ENCODE measurements at regions not wholly inside any gene's neighbourhood (a gene's known extent, or its start where the extent isn't known, plus 50 kb on each side); places are given as distances from the start of the nearest gene placed in this dataset.
"Not testable (repeated sequence)": the region's sequence is repeated elsewhere in the genome, so short reads cannot be mapped to it uniquely, and the experiment has no call there.

DNA sequence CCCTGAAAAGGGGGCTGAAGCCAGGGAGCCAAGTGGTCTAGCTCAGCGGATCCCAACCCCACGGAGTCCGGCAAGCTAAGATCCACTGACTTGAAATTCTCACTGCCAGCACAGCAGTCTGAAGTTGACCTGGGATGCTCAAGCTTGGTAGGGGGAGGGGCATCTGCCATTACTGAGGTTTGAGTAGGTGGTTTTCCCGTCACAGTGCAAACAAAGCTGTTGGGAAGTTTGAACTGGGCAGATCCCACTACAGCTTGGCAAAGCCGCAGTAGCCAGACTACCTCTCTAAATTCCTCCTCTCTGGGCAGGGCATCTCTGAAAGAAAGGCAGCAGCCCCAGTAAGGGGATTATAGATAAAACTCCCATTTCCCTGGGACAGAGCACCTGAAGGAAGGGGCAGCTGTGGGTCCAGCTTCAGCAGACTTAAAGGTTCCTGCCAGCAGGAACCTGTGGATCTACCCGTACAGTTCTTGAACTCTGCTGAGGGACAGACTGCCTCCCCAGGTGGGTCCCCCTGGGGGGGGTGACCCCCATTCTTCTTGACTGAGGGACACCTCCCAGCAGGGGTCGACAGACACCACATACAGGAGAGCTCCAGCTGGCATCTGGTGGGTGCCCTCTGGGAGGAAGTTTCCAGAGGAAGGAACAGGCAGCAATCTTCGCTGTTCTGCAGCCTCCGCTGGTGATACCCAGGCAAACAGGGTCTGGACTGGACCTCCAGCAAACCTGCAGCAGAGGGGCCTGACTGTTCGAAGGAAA lies 156.4 kb upstream of the ETV3 start:
- not testable (repeated sequence) for H3K9me3 ChIP-seq (replicated peaks); DNase-seq (ENCODE audit: low read depth in 1 of 2, low spot score in 2 of 2); H3K4me3 ChIP-seq; H3K36me3 ChIP-seq; H3K27ac ChIP-seq; H3K27me3 ChIP-seq (replicated peaks); H3K4me1 ChIP-seq (replicated peaks)

DNA sequence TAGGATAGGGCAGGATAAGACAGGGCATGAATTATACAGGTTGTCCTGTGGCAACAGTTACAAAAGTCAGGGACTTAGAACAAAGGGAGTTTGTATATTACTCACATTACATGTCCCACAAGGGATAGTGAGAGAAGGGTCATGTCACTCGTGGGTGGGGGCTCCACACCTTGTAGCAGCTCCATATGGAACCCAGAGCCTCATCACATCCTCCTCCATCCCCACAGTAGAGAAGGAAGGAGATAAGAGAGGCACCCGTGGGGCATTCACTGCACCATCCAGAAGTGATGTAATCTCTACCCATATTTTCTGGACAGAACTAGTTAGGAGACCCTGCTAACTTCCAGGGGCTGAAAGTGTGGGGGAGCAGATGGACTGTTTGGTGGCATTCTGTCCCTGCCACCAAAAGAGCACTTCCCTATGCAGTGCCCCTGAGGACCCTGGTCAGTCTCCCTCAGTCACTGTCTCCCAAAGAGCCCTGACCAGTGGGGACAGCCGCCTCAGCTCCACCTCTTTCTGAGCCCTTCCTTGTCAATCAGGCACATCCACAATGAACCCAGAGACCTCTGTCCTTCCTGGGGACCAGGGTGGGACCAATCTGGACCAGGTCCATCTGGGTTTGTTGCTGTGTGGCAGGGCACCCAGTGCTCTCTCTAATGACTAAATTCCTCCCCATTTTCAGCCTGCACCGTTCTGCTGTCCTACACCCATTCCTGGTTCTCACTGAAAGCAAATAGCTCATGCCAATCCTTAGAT lies 154.8 kb upstream of the ETV3 start:
- no peaks in the 10 kb centered on the region for H3K36me3 ChIP-seq
- H3K4me1 ChIP-seq (replicated peaks), result peaks cover 16% of the 10 kb centered on the region
- H3K27me3 ChIP-seq (replicated peaks), result no peaks in the 10 kb centered on the region
- no peak overlapping the region for H3K27ac ChIP-seq
- no peak overlapping the region for H3K4me3 ChIP-seq
- DNase-seq (ENCODE audit: low read depth in 1 of 2, low spot score in 2 of 2), result no peak
- H3K9me3 ChIP-seq (replicated peaks), result no peaks in the 10 kb centered on the region

DNA sequence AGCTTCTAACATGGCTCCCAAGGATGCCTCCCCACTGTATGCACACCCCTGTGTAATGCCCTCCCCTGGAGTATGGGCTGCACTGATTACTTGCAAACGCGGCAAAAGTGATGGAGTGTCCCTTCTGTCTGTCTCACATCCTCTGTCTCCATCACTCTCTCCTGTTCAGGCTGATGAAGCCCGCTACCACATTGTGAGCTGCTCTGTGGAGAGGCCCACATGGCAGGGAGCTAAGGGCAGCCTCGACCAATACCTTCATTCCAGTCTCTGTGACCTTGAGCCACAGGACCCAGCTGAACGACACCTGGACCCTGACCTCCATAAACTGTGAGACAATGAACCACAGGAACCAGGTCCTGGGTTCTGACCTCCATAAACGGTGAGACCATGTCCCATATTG lies 154.1 kb upstream of the ETV3 start:
- no peaks in the 10 kb centered on the region for H3K27me3 ChIP-seq (replicated peaks)
- H3K4me1 ChIP-seq (replicated peaks), result peaks cover 17% of the 10 kb centered on the region
- H3K36me3 ChIP-seq, result no peaks in the 10 kb centered on the region
- no peak overlapping the region for H3K27ac ChIP-seq
- H3K9me3 ChIP-seq (replicated peaks), result no peaks in the 10 kb centered on the region
- no peak overlapping the region for H3K4me3 ChIP-seq
- DNase-seq (ENCODE audit: low read depth in 1 of 2, low spot score in 2 of 2), result no peak

DNA sequence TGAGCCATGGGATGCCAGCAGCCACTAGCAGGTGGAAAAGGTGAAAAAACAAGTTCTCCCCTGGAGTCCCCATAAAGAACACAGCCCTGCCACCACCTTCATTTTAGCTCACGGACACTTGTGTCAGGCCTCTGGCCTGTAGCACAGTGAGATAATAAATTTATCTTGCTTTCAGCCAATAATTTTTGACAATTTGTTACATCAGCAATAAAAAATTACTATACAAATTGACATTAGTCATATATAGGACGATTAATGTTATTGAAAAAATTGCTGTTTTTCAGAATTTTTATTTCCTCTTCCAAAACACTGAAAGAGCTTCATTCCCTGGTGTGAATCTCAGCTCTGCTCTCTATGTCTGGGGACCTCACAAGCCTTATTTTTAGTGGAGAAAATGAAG lies 152.9 kb upstream of the ETV3 start:
- Histone ChIP-seq H3K27me3 (replicated peaks) (no peaks in the 10 kb centered on the region), H3K4me3 (no peak overlapping the region), H3K36me3 (no peaks in the 10 kb centered on the region), H3K9me3 (replicated peaks) (no peaks in the 10 kb centered on the region), H3K27ac (no peak overlapping the region), H3K4me1 (replicated peaks) (peaks cover 17% of the 10 kb centered on the region)
- DNase-seq (ENCODE audit: low read depth in 1 of 2, low spot score in 2 of 2), result no peak

DNA sequence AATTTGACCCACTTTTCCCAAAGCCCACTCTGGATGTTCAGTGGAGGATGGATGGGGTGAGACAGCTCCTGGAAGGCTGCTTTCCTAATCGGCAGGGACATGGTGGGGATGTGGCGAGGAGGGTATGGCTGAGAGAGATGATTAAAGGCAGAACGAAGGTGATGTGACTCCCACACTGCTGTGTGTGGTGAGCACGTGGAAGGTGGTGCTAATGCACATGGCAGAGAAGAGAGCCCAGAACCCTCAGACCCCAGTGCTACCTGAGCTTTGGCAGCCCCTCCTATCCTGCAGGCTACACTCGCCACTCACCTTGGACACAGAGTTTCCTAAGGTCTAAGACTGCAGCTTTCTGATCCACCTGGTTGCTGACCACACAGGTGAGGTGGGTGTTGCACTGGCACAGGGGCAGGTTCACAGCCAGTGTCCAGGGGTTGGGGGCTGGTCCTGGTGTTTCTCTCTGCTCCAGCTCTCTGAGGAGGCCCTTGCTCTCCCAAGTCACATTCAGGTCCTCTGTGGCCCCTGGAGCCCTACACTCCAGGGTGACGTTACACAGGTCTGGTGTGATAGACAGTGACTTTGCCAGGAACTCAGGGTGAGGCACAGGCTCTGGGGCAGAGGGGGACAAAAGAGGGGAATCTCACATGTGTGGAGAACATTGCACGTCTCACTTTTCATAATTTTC lies 151.4 kb upstream of the ETV3 start:
- Histone ChIP-seq H3K27me3 (replicated peaks) (no peaks in the 10 kb centered on the region), H3K4me3 (no peak overlapping the region), H3K9me3 (replicated peaks) (no peaks in the 10 kb centered on the region), H3K36me3 (peaks cover 10% of the 10 kb centered on the region), H3K4me1 (replicated peaks) (peaks cover 17% of the 10 kb centered on the region), H3K27ac (no peak overlapping the region)
- no peak for DNase-seq (ENCODE audit: low read depth in 1 of 2, low spot score in 2 of 2)

DNA sequence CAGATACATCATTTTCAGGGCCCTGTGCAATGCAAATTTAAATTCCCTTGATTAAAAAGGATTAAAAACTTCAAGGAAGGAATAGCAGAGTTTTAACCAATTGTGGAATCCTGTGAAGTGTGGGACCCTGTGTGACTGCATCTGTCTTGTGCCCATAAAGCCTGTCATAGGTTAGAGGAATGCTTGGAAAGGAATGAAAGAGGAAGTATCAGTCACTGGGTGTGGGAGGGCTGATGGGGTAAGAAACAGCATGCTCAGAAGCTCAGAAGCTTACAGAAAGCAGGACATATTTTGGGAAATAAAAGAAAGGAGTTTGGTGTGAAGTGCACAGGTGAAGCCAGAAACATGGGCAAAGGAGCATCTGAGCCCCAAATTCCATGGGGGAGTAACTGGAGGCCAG lies 150.8 kb upstream of the ETV3 start:
- Histone ChIP-seq H3K9me3 (replicated peaks) (no peaks in the 10 kb centered on the region), H3K27ac (no peak overlapping the region), H3K27me3 (replicated peaks) (no peaks in the 10 kb centered on the region), H3K36me3 (peaks cover 16% of the 10 kb centered on the region), H3K4me1 (replicated peaks) (peaks cover 17% of the 10 kb centered on the region), H3K4me3 (no peak overlapping the region)
- no peak for DNase-seq (ENCODE audit: low read depth in 1 of 2, low spot score in 2 of 2)

DNA sequence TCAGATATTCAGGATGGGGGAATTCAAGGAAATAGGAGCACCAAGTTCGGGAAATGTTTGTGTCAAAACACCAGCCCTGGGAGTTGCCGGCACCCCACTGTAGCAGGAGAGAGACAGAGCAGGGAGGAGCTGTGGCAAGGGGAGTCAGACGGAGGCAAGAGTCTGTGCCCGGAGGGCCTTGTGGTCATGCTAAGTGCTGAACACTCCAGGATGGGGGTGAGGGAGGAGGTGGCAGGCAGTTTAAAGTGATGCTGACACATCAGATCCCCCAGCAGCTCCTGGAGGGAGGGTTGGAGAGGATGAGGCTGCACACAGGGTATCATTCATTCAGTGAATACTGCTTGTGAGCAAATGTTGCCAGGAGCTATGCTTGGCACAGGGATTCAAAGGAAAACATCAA lies 150.3 kb upstream of the ETV3 start:
- Histone ChIP-seq H3K27ac (no peak overlapping the region), H3K4me3 (no peak overlapping the region), H3K36me3 (peaks cover 21% of the 10 kb centered on the region), H3K27me3 (replicated peaks) (no peaks in the 10 kb centered on the region), H3K4me1 (replicated peaks) (peaks cover 17% of the 10 kb centered on the region), H3K9me3 (replicated peaks) (no peaks in the 10 kb centered on the region)
- DNase-seq (ENCODE audit: low read depth in 1 of 2, low spot score in 2 of 2), result peak in 1 of 2 experiments; percentile 59

DNA sequence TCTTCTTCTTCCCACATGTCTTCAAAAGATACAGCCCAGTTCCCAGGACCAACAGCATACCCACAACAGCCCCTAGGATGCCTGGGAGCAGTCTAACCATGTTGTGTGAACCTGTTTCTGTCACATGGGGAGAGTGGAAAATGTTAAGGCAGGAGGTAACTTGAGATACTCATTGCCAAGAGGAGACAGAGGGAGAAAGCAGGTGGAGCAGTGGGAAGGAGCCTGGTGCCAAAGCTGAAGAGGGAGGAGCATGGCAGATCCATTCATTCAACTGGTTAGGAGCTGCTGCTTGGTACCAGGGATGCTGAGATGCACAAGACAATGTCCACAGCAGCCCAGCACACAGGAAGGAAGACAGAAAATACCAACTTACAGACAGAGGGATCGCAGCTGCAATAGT lies 149.8 kb upstream of the ETV3 start:
- H3K9me3 ChIP-seq (replicated peaks), result no peaks in the 10 kb centered on the region
- no peaks in the 10 kb centered on the region for H3K27me3 ChIP-seq (replicated peaks)
- peaks cover 26% of the 10 kb centered on the region for H3K36me3 ChIP-seq
- no peak for DNase-seq (ENCODE audit: low read depth in 1 of 2, low spot score in 2 of 2)
- H3K27ac ChIP-seq, result no peak overlapping the region
- H3K4me3 ChIP-seq, result no peak overlapping the region
- peaks cover 14% of the 10 kb centered on the region for H3K4me1 ChIP-seq (replicated peaks)

DNA sequence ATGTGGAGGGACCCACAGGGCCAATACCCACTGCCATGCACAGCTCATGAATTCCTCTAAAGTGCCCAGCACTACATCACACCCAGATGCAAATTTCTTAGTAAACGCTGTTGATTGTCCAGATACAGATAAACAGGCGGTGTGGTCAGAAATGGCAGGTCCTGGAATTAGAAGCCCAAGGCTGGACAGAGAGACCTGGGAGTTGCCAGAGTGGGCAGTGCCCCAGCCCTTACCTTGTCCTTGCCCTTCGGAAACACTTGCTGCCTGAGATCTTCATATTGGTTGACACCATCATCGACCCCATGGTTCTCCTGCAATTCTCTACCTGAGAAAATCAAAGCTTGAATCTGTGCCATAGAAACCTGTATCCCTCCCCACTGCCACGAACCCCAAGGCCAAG lies 149.3 kb upstream of the ETV3 start:
- Histone ChIP-seq H3K27ac (no peak overlapping the region), H3K36me3 (peaks cover 31% of the 10 kb centered on the region), H3K4me3 (no peak overlapping the region), H3K4me1 (replicated peaks) (peaks cover 14% of the 10 kb centered on the region), H3K9me3 (replicated peaks) (no peaks in the 10 kb centered on the region), H3K27me3 (replicated peaks) (no peaks in the 10 kb centered on the region)
- DNase-seq (ENCODE audit: low read depth in 1 of 2, low spot score in 2 of 2), result no peak

DNA sequence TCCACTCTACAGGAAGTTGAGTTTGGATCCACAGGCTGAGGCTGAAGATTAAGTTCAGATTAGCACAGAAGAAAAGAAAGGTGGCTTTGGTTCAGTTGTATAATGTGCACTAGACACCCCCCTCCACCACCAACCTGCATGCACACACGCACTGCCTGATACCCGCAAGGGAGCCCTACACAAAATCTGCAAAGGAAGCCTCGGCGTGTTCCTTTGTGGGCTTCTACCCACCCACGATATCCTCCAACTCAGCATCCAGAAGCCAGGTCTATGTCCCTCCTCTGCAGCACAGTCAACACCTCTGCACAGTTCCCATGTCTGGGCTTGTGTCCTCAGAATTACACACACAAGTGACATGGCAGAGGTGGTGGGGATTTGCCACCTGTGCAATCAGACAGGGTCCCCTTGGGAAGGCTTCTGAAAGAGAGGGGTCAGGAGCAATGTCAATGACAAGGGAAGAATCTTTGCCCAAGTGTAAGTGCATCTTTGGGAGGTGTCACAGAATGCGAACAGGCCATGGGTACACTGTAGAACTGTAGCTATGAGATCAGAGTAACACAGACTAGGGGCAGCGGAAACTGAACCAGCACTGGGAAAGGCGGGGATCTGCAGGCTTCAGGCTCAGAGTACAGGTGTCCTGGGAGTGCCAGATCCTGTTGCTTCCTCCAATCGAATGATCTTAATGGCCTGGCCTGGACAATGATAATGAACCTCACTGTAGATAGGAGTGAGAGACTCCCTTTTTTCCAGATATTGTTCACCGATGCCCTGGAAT lies 148.6 kb upstream of the ETV3 start:
- DNase-seq (ENCODE audit: low read depth in 1 of 2, low spot score in 2 of 2), result no peak
- Histone ChIP-seq H3K4me1 (replicated peaks) (peaks cover 14% of the 10 kb centered on the region), H3K9me3 (replicated peaks) (no peaks in the 10 kb centered on the region), H3K27me3 (replicated peaks) (no peaks in the 10 kb centered on the region), H3K36me3 (peaks cover 37% of the 10 kb centered on the region), H3K4me3 (no peak overlapping the region), H3K27ac (no peak overlapping the region)

DNA sequence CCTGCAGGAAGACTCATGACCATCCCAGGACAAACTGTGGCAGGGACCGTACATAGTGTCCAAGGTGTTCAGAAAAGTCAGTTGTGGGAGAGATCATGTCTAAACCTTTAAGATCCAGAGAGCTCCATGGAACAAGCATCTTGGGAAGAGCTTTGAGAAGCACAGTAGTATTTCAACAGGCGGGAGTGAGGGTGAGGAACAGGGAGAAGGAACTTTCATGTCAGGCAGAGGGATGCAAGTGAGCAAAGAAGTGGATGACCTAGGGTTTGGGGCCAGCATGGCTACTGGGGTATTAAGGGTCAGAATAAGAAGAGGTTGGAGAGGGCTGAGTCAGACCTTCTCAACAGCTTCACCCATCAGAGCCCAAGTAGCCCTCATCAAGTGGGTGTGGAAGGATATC lies 147.9 kb upstream of the ETV3 start:
- no peak for DNase-seq (ENCODE audit: low read depth in 1 of 2, low spot score in 2 of 2)
- Histone ChIP-seq H3K9me3 (replicated peaks) (no peaks in the 10 kb centered on the region), H3K27me3 (replicated peaks) (no peaks in the 10 kb centered on the region), H3K4me1 (replicated peaks) (peaks cover 14% of the 10 kb centered on the region), H3K4me3 (no peak overlapping the region), H3K27ac (no peak overlapping the region), H3K36me3 (peaks cover 45% of the 10 kb centered on the region)

DNA sequence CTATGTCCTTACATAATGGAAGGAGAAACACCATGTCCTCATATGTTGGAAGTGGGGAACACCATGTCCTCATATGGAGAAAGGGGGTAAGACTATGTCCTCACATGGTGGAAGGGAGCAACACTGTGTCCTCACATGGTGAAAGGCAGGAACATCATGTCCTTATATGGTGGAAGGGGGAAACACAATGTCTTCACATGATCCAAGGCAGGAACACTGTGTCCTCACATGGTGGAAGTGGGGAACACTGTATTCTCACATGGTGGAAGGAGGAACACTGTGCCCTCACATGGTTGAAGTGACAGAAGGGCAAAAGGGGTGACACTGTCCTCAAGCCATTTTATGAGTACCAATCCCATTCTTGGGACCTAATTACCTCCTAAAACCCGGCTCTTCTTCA lies 146.3 kb upstream of the ETV3 start:
- no peak for DNase-seq (ENCODE audit: low read depth in 1 of 2, low spot score in 2 of 2)
- Histone ChIP-seq H3K27ac (no peak overlapping the region), H3K36me3 (peaks cover 55% of the 10 kb centered on the region), H3K4me1 (replicated peaks) (peaks cover 29% of the 10 kb centered on the region), H3K4me3 (no peak overlapping the region), H3K27me3 (replicated peaks) (no peaks in the 10 kb centered on the region), H3K9me3 (replicated peaks) (no peaks in the 10 kb centered on the region)

DNA sequence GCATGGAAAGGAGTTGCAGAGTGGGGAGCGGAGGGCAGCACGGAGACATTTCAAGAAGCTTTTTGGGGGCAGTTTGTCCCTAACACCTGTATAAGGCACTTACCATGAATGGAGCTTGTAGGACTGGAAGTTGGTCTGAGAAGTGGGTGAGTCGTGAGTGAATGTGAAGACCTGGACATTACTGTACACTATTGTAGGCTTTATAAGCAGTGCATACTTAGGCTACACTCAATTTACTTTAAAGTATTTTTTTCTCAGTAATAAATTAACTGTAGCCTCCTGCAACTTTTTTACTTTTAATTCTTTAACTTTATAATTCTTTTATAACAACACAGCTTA lies 141.6 kb upstream of the ETV3 start:
- H3K9me3 ChIP-seq (replicated peaks), result no peaks in the 10 kb centered on the region
- DNase-seq (ENCODE audit: low read depth in 1 of 2, low spot score in 2 of 2), result no peak
- H3K4me1 ChIP-seq (replicated peaks), result peaks cover 61% of the 10 kb centered on the region
- H3K27ac ChIP-seq, result peak overlapping the region; percentile 91; the same call in 1 of the 2 replicates
- peak overlapping the region; percentile 29 for H3K4me3 ChIP-seq
- peaks cover 50% of the 10 kb centered on the region for H3K36me3 ChIP-seq
- no peaks in the 10 kb centered on the region for H3K27me3 ChIP-seq (replicated peaks)
